HG02938 (cell line): ENCODE measurements at regions not wholly inside any gene's neighbourhood (a gene's known extent, or its start where the extent isn't known, plus 50 kb on each side); places are given as distances from the start of the nearest gene placed in this dataset.

Source experiments
- ATAC-seq: cut with Tn5 transposase; IDR thresholded peaks from one replicate; pipeline ENCODE4 v1.9.1; 2021; ENCODE audit warnings: mild to moderate bottlenecking, moderate library complexity; ENCODE audit not compliant: unreplicated experiment

DNA sequence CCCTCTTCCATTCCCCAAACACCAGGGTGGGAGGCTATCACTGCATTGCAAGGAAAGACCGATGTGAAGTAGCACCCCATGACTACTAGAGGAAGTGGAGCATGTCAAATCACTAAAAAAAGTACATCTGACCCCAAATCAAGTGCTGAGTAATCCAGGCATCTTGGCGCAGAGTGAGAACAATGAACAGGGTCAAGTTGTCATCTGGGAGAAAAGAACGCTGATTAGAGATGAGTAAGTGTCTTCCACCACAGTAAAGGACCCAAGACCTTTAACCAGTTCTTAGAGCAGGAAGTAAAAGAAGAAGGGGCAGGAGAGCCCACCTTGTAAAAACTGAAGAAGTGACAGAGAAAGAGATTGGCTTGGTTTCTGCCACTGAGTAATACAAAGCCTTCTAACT lies 75.0 kb upstream of the RAD23B start:
- no peak for ATAC-seq

- no peak for ATAC-seq
Observed at GRCh38 chr9:107210775-107211174, 72.3 kb upstream of the RAD23B start.

- no peak for ATAC-seq
Observed at GRCh38 chr9:107211284-107211923, 71.7 kb upstream of the RAD23B start.

DNA sequence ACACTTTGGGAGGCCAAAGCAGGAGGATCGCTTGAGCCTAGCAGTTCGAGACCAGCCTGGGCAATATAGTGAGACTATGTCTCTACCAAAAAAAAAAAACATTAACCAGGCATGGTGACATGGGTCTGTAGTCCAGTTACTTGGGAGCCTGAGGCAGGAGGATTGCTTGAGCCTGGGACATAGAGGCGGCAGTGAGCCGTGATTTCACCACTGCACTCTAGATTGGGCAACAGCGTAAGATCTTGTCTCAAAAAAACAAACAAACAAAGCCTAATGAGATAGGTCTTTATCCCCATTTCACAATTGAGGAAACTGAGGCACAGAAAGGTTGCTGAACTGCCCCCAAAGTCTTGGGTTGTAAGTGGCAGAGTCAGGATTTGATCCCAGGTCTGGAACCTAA lies 70.5 kb upstream of the RAD23B start:
- no peak for ATAC-seq

DNA sequence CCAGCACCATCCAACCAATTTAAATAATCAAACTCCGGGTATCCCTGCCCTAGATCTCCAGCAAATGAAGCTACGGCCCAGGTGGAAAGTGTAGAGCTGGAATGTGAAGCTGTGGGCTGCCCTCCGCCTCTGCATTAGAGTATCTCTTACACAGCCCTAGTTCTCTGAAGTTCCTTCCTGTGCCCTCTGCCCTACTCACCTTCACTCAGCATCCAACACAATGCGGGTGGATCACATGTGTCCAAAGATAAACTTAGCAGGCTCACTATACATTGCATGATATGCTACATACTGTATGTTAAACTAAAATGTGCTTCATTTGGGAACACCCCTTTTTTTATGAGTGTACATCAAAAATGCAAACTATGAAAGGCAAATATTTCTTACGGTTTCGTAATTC lies 70.0 kb upstream of the RAD23B start:
- no peak for ATAC-seq

DNA sequence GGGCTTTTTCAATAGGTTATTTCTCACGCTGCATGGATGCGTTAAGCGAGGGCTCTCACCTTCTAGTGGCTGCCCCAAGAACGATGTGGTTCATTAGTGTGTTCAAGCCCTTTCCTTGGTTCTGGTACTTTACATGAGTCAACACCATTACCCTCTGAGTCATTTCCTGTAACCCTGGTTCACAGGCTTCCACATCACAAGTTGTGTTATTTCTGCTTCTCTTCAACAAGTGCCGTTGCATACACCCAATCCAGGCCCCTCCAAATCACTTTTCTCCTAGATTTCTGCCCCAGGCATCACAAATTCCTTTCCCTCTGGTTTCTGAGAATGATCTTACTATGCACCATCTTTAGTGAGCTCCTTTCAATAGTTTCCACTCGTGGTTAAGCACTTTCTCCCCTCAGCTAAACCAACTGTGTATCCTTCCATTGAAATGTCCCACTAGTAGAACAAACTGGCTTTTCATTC lies 69.5 kb upstream of the RAD23B start:
- peak; percentile 92 for ATAC-seq

- no peak for ATAC-seq
Observed at GRCh38 chr9:107214381-107214780, 68.7 kb upstream of the RAD23B start.

GRCh38 chr9:107214915-107215314 lies 68.2 kb upstream of the RAD23B start:
- no peak for ATAC-seq

- ATAC-seq, result no peak
Observed at GRCh38 chr9:107215381-107215780, 67.7 kb upstream of the RAD23B start.

- no peak for ATAC-seq
Observed at GRCh38 chr9:107216329-107216728, 66.8 kb upstream of the RAD23B start.

- ATAC-seq, result peak; percentile 77
Observed at GRCh38 chr9:107218829-107219485, 64.1 kb upstream of the RAD23B start.

GRCh38 chr9:107219486-107220077 lies 63.5 kb upstream of the RAD23B start:
- peak; percentile 46 for ATAC-seq

GRCh38 chr9:107221321-107221720 lies 61.8 kb upstream of the RAD23B start:
- no peak for ATAC-seq

- ATAC-seq, result no peak
Observed at GRCh38 chr9:107222020-107222522, 61.0 kb upstream of the RAD23B start.

DNA sequence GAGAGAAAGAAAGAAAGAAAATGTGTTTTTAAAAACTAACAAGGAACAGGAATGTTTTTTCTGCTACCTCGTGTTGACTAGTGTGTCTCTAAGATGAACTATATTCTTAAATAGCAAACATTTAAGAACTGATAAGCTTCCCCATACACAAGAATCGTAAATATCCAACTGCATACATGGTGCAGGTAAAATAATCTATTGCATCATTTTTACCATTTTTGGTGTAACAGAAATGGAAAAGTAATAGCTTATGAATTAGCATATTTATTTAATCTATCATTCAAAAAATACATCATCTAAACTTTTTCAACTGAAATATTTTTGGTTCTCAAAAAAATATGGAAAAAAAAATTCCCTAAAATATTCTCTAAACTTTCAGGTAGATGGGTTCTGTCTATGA lies 59.7 kb upstream of the RAD23B start:
- ATAC-seq, result no peak

GRCh38 chr9:107224252-107224651 lies 58.8 kb upstream of the RAD23B start:
- no peak for ATAC-seq

GRCh38 chr9:107226421-107226820 lies 56.7 kb upstream of the RAD23B start:
- no peak for ATAC-seq

DNA sequence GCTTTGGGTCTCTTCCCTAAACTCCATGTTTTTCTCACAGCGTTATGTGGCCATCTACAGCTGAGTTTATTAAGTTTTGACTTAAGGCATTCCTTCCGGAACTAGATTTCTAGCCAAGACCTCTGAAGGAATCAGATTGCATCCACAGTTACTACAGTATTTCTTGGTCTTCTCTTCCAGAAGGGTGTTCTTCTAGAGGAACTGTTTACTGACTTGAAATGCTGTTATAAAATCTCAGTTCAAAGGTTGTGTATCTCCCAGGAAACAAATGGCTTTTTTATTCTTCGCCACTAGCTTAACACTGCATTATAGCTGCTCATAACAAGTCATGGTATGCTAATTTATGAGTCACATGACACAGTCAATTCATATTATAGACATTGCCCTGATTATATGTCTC lies 55.3 kb upstream of the RAD23B start:
- ATAC-seq, result no peak

DNA sequence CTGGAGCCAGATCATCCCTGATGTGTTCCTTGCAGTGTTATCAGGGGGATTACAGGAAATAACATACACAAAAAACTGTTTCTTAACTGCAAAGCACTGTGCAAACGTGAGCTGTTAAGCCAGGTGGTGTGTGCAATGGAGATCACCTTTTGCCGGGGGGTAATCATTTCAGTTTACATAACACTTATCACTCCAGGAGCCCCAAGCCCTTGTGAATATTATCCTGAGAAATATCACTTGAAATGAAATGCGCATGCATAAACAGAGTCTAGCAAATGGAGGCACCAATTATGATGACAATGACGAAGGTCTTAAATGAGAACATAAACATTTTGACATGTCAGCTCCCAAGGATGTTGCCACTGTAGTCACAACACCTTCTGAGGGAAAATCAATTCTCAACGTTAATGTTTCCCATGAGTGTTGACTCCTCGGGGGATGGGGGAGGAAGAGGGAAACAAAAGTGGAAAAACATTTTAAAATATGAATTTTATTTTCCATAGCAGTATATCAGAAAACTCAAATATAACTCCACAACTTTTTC lies 54.5 kb upstream of the RAD23B start:
- ATAC-seq, result no peak

GRCh38 chr9:107229241-107229741 lies 53.8 kb upstream of the RAD23B start:
- no peak for ATAC-seq
